HG03432 (cell line): ENCODE measurements at regions not wholly inside any gene's neighbourhood (a gene's known extent, or its start where the extent isn't known, plus 50 kb on each side); places are given as distances from the start of the nearest gene placed in this dataset.

Experiments
- ATAC-seq: cut with Tn5 transposase; IDR thresholded peaks from one replicate; pipeline ENCODE4 v1.9.1; 2021; ENCODE audit warnings: mild to moderate bottlenecking, moderate library complexity; ENCODE audit not compliant: unreplicated experiment

GRCh38 chr22:48256041-48256739 is 1493.7 kb downstream of the TBC1D22A start:
- no peak for ATAC-seq

- no peak for ATAC-seq
These were observed 1491.9 kb downstream of the TBC1D22A start for GRCh38 chr22:48254311-48254873.

- ATAC-seq = no peak
These were observed 1491.1 kb downstream of the TBC1D22A start for GRCh38 chr22:48253573-48253972.

GRCh38 chr22:48253136-48253535 is 1490.7 kb downstream of the TBC1D22A start:
- ATAC-seq = no peak

GRCh38 chr22:48251629-48252028 is 1489.2 kb downstream of the TBC1D22A start:
- no peak for ATAC-seq

GRCh38 chr22:48250937-48251530 is 1488.6 kb downstream of the TBC1D22A start:
- ATAC-seq = no peak

- no peak for ATAC-seq
These were observed 1487.9 kb downstream of the TBC1D22A start for GRCh38 chr22:48250286-48250895.

GRCh38 chr22:48249713-48250268 is 1487.3 kb downstream of the TBC1D22A start:
- ATAC-seq = no peak

GRCh38 chr22:48248901-48249455 is 1486.5 kb downstream of the TBC1D22A start:
- no peak for ATAC-seq

GRCh38 chr22:48247829-48248228 is 1485.4 kb downstream of the TBC1D22A start:
- no peak for ATAC-seq

- no peak for ATAC-seq
These were observed 1482.7 kb downstream of the TBC1D22A start for GRCh38 chr22:48245196-48245485.

- ATAC-seq = no peak
These were observed 1482.1 kb downstream of the TBC1D22A start for GRCh38 chr22:48244388-48245195.

GRCh38 chr22:48242461-48242864 is 1480.0 kb downstream of the TBC1D22A start:
- no peak for ATAC-seq

- ATAC-seq = no peak
These were observed 1479.2 kb downstream of the TBC1D22A start for GRCh38 chr22:48241658-48242057.

GRCh38 chr22:48240935-48241230 is 1478.4 kb downstream of the TBC1D22A start:
- no peak for ATAC-seq

GRCh38 chr22:48240148-48240934 is 1477.9 kb downstream of the TBC1D22A start:
- ATAC-seq = no peak

GRCh38 chr22:48239461-48240147 is 1477.2 kb downstream of the TBC1D22A start:
- ATAC-seq = no peak

GRCh38 chr22:48238966-48239365 is 1476.5 kb downstream of the TBC1D22A start:
- no peak for ATAC-seq

- no peak for ATAC-seq
These were observed 1476.0 kb downstream of the TBC1D22A start for GRCh38 chr22:48238284-48238915.
